K562 (cell line): ENCODE measurements at regions not wholly inside any gene's neighbourhood (a gene's known extent, or its start where the extent isn't known, plus 50 kb on each side); places are given as distances from the start of the nearest gene placed in this dataset.

Experiments used
- CEBPB ChIP-seq: fragments of 450-650 bp; IDR thresholded peaks from 2 replicates; pipeline ENCODE4 v1.6.1; 2016; ENCODE audit warnings: missing genetic modification characterization, missing compliant biosample characterization
- DLX4 ChIP-seq: fragments of 250-450 bp; sonication (Bioruptor Pico); IDR thresholded peaks from 2 replicates; pipeline ENCODE4 v1.6.1; 2021; ENCODE audit warnings: mild to moderate bottlenecking
- MAFK ChIP-seq: IDR thresholded peaks from 2 replicates; pipeline ENCODE4 v1.6.1; 2011; ENCODE audit warnings: low read length, improper control_type of control experiment
- NELFE ChIP-seq: IDR thresholded peaks from 2 replicates; pipeline ENCODE4 v1.6.1; 2011; ENCODE audit warnings: mild to moderate bottlenecking; ENCODE audit not compliant: insufficient read depth, insufficient read length
- NFE2 ChIP-seq: IDR thresholded peaks from 2 replicates; pipeline ENCODE4 v1.6.1; 2014; ENCODE audit warnings: antibody characterized with exemption, low read depth
- PML ChIP-seq: IDR thresholded peaks from 2 replicates; pipeline ENCODE4 v1.6.1; 2012; ENCODE audit warnings: low read length, inconsistent platforms
- RBM25 ChIP-seq: fragments of 200-400 bp; formaldehyde crosslinking; IDR thresholded peaks from 2 replicates; pipeline ENCODE4 v1.6.1; 2018; ENCODE audit warnings: low read length, low read depth, moderate library complexity; ENCODE audit not compliant: severe bottlenecking
- SOX6 ChIP-seq: fragments of 450-650 bp; IDR thresholded peaks from 2 replicates; pipeline ENCODE4 v1.6.1; 2014; ENCODE audit warnings: mild to moderate bottlenecking
- SPI1 ChIP-seq: IDR thresholded peaks from 2 replicates; pipeline ENCODE4 v1.6.1; 2011; ENCODE audit warnings: low read depth, low read length, control low read depth, borderline replicate concordance
- TCF7 ChIP-seq: sonication (generic); IDR thresholded peaks from 2 replicates; pipeline ENCODE4 v1.6.1; 2016; ENCODE audit warnings: antibody characterized with exemption, borderline replicate concordance
- THRB ChIP-seq: fragments of 450-650 bp; formaldehyde crosslinking; conservative IDR thresholded peaks from 2 replicates; pipeline ENCODE4 v1.4.0; 2022; ENCODE audit warnings: mild to moderate bottlenecking, missing genetic modification characterization
- ZBTB7A ChIP-seq: IDR thresholded peaks from 2 replicates; pipeline ENCODE4 v1.6.1; 2011; ENCODE audit warnings: low read depth, mild to moderate bottlenecking, low read length, moderate library complexity, borderline replicate concordance; ENCODE audit not compliant: control insufficient read depth
- ZNF766 ChIP-seq: fragments of 200-800 bp; sonication (Bioruptor generic); conservative IDR thresholded peaks from 2 replicates; pipeline ENCODE4 v1.6.1; 2016; ENCODE audit warnings: missing genetic modification characterization, missing compliant biosample characterization
- TF ChIP-seq, protein P1 (sequence below): fragments of 450-650 bp; conservative IDR thresholded peaks from 2 replicates; pipeline ENCODE4 v1.6.1; 2016; ENCODE audit warnings: missing genetic modification characterization, low read depth, mild to moderate bottlenecking, control low read depth, missing compliant biosample characterization
- TF ChIP-seq, protein P2 (sequence below): fragments of 450-650 bp; IDR thresholded peaks from 2 replicates; pipeline ENCODE4 v1.6.1; 2016; ENCODE audit warnings: borderline replicate concordance
- TF ChIP-seq, protein P3 (sequence below): sonication (generic); formaldehyde crosslinking; IDR thresholded peaks from 2 replicates; pipeline ENCODE4 v1.8.0; 2022; ENCODE audit warnings: missing genetic modification reagents, mild to moderate bottlenecking, borderline replicate concordance

- TF ChIP-seq, protein P1, sequence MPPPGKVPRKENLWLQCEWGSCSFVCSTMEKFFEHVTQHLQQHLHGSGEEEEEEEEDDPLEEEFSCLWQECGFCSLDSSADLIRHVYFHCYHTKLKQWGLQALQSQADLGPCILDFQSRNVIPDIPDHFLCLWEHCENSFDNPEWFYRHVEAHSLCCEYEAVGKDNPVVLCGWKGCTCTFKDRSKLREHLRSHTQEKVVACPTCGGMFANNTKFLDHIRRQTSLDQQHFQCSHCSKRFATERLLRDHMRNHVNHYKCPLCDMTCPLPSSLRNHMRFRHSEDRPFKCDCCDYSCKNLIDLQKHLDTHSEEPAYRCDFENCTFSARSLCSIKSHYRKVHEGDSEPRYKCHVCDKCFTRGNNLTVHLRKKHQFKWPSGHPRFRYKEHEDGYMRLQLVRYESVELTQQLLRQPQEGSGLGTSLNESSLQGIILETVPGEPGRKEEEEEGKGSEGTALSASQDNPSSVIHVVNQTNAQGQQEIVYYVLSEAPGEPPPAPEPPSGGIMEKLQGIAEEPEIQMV (tag), result no peak
- TF ChIP-seq NELFE (no peak), SOX6 (no peak), THRB (CRISPR knock-in tag) (no peak), ZBTB7A (no peak), RBM25 (no peak), TCF7 (no peak), PML (no peak), SPI1 (no peak), CEBPB (tag) (no peak), ZNF766 (CRISPR knock-in tag) (no peak), MAFK (peak; percentile 86), NFE2 (peak; percentile 98), DLX4 (CRISPR knock-in tag) (no peak)
- TF ChIP-seq, protein P2, sequence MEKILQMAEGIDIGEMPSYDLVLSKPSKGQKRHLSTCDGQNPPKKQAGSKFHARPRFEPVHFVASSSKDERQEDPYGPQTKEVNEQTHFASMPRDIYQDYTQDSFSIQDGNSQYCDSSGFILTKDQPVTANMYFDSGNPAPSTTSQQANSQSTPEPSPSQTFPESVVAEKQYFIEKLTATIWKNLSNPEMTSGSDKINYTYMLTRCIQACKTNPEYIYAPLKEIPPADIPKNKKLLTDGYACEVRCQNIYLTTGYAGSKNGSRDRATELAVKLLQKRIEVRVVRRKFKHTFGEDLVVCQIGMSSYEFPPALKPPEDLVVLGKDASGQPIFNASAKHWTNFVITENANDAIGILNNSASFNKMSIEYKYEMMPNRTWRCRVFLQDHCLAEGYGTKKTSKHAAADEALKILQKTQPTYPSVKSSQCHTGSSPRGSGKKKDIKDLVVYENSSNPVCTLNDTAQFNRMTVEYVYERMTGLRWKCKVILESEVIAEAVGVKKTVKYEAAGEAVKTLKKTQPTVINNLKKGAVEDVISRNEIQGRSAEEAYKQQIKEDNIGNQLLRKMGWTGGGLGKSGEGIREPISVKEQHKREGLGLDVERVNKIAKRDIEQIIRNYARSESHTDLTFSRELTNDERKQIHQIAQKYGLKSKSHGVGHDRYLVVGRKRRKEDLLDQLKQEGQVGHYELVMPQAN, result no peak
- TF ChIP-seq, protein P3, sequence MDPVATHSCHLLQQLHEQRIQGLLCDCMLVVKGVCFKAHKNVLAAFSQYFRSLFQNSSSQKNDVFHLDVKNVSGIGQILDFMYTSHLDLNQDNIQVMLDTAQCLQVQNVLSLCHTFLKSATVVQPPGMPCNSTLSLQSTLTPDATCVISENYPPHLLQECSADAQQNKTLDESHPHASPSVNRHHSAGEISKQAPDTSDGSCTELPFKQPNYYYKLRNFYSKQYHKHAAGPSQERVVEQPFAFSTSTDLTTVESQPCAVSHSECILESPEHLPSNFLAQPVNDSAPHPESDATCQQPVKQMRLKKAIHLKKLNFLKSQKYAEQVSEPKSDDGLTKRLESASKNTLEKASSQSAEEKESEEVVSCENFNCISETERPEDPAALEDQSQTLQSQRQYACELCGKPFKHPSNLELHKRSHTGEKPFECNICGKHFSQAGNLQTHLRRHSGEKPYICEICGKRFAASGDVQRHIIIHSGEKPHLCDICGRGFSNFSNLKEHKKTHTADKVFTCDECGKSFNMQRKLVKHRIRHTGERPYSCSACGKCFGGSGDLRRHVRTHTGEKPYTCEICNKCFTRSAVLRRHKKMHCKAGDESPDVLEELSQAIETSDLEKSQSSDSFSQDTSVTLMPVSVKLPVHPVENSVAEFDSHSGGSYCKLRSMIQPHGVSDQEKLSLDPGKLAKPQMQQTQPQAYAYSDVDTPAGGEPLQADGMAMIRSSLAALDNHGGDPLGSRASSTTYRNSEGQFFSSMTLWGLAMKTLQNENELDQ (CRISPR knock-in tag), result no peak
Observed at GRCh38 chr17:68759343-68760140, 158.4 kb upstream of the FAM20A start (continued).
